ENCODE measurements at regions not wholly inside any gene's neighbourhood (a gene's known extent, or its start where the extent isn't known, plus 50 kb on each side); places are given as distances from the start of the nearest gene placed in this dataset.

DNA sequence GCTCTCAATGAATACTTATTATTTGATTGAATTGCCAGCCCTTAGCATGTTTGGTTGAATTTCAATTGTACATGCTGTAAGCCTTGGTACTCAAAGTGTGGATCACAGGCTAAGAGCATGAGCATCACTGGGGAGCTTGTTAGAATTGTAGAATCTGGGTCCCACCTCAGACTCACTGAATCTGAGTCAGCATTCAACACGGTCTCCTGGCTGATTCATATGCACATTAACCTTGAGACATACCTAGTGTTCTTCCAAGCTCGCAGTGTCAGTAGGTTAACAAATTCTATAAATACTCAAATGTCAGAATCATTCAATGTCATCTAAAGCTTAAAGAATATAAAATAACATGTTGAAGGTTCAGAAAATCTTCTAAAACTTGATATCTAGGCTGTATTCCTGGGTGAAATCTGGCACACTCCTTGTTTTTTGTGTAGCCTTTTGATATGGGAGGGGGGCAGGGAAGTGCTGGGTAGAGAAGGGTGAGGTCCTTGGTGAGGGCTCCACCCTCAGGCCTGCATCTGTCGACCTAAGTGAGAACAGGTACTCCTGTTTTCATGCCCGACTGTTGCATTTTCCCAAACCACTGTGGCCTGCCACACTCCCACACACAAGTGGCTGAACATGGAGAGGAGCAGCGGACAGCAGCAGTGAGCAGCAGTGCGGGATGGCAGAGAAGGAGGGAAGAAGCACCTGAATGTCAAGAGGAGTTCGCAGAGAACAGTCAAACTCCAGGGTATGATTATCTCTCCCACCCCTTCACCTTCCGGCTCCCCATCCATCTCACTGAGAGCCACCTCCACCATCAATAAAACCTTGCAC lies 529.6 kb upstream of the IGFBP7 start:
- ChIA-PET POLR2A (no interaction called here), CTCF (no interaction called here)
- TF ChIP-seq GLIS2 (tag by site-specific recombination; IDR thresholded peaks at IDR 0.05) (no peak), PRDM1 (tag by site-specific recombination; IDR thresholded peaks at IDR 0.05) (no peak), ZNF248 (tag by site-specific recombination; IDR thresholded peaks at IDR 0.05) (no peak), ZNF133 (tag by site-specific recombination; IDR thresholded peaks at IDR 0.05) (no peak), ZNF121 (tag by site-specific recombination; IDR thresholded peaks at IDR 0.05) (no peak), ZFP3 (tag by site-specific recombination; IDR thresholded peaks at IDR 0.05; ENCODE audit: low read depth) (no peak), ZBTB1 (tag by site-specific recombination; IDR thresholded peaks at IDR 0.05) (no peak), ZFHX2 (tag by site-specific recombination; conservative IDR thresholded peaks at IDR 0.05) (no peak)
- TF ChIP-seq, protein P1, sequence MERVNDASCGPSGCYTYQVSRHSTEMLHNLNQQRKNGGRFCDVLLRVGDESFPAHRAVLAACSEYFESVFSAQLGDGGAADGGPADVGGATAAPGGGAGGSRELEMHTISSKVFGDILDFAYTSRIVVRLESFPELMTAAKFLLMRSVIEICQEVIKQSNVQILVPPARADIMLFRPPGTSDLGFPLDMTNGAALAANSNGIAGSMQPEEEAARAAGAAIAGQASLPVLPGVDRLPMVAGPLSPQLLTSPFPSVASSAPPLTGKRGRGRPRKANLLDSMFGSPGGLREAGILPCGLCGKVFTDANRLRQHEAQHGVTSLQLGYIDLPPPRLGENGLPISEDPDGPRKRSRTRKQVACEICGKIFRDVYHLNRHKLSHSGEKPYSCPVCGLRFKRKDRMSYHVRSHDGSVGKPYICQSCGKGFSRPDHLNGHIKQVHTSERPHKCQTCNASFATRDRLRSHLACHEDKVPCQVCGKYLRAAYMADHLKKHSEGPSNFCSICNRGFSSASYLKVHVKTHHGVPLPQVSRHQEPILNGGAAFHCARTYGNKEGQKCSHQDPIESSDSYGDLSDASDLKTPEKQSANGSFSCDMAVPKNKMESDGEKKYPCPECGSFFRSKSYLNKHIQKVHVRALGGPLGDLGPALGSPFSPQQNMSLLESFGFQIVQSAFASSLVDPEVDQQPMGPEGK (tag by site-specific recombination; IDR thresholded peaks at IDR 0.05), result no peak
- TF ChIP-seq, protein P2, sequence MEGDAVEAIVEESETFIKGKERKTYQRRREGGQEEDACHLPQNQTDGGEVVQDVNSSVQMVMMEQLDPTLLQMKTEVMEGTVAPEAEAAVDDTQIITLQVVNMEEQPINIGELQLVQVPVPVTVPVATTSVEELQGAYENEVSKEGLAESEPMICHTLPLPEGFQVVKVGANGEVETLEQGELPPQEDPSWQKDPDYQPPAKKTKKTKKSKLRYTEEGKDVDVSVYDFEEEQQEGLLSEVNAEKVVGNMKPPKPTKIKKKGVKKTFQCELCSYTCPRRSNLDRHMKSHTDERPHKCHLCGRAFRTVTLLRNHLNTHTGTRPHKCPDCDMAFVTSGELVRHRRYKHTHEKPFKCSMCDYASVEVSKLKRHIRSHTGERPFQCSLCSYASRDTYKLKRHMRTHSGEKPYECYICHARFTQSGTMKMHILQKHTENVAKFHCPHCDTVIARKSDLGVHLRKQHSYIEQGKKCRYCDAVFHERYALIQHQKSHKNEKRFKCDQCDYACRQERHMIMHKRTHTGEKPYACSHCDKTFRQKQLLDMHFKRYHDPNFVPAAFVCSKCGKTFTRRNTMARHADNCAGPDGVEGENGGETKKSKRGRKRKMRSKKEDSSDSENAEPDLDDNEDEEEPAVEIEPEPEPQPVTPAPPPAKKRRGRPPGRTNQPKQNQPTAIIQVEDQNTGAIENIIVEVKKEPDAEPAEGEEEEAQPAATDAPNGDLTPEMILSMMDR (tag by site-specific recombination; IDR thresholded peaks at IDR 0.05), result no peak
- TF ChIP-seq, protein P3, sequence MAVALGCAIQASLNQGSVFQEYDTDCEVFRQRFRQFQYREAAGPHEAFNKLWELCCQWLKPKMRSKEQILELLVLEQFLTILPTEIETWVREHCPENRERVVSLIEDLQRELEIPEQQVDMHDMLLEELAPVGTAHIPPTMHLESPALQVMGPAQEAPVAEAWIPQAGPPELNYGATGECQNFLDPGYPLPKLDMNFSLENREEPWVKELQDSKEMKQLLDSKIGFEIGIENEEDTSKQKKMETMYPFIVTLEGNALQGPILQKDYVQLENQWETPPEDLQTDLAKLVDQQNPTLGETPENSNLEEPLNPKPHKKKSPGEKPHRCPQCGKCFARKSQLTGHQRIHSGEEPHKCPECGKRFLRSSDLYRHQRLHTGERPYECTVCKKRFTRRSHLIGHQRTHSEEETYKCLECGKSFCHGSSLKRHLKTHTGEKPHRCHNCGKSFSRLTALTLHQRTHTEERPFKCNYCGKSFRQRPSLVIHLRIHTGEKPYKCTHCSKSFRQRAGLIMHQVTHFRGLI (tag by site-specific recombination; IDR thresholded peaks at IDR 0.05), result no peak
- Histone ChIP-seq H3K4me3 (ENCODE audit: low read depth, low read length) (no peak overlapping the region), H3K4me1 (ENCODE audit: control insufficient read depth, insufficient read depth, low read length) (no peaks in the 10 kb centered on the region), H3K27ac (ENCODE audit: extremely low read depth, low read depth, low read length) (no peak overlapping the region), H3K9me3 (ENCODE audit: control insufficient read depth, insufficient read depth, low read depth, low read length) (no peaks in the 10 kb centered on the region), H3K36me3 (ENCODE audit: control insufficient read depth in 2 of 2, insufficient read depth in 1 of 2, low read length in 2 of 2) (no peaks in the 10 kb centered on the region)

DNA sequence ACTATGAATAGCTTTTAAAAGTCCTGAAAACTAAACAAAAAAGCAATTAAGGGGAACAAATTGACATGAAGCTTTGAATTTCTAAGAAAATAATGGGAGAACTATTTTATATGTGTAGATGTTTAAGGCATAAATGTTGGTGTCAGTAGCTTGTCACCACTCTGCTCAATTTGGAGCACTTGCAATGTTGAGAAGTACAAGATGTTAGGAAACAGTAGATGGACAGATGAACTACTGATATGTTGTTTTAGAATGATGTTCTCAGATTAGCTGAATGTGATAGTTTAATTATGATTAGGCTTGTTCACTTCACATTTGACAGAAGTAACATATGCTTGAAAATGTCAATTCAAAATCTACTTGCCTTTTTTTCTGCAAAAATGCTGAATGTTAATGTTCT lies 525.7 kb upstream of the IGFBP7 start:
- H3K9me3 ChIP-seq (ENCODE audit: control insufficient read depth, insufficient read depth, low read depth, low read length), result no peaks in the 10 kb centered on the region
- ChIA-PET CTCF (no interaction called here), POLR2A (no interaction called here)
- no peaks in the 10 kb centered on the region for H3K36me3 ChIP-seq (ENCODE audit: control insufficient read depth in 2 of 2, insufficient read depth in 1 of 2, low read length in 2 of 2)
- H3K27ac ChIP-seq (ENCODE audit: extremely low read depth, low read depth, low read length), result no peak overlapping the region
- no peaks in the 10 kb centered on the region for H3K4me1 ChIP-seq (ENCODE audit: control insufficient read depth, insufficient read depth, low read length)
- TF ChIP-seq ZNF791 (tag by site-specific recombination; IDR thresholded peaks at IDR 0.05) (no peak), SP3 (tag by site-specific recombination; IDR thresholded peaks at IDR 0.05) (no peak), ZSCAN30 (tag by site-specific recombination; IDR thresholded peaks at IDR 0.05) (no peak), ZNF221 (tag by site-specific recombination; IDR thresholded peaks at IDR 0.05; ENCODE audit: borderline replicate concordance) (no peak)
- TF ChIP-seq, protein P4, sequence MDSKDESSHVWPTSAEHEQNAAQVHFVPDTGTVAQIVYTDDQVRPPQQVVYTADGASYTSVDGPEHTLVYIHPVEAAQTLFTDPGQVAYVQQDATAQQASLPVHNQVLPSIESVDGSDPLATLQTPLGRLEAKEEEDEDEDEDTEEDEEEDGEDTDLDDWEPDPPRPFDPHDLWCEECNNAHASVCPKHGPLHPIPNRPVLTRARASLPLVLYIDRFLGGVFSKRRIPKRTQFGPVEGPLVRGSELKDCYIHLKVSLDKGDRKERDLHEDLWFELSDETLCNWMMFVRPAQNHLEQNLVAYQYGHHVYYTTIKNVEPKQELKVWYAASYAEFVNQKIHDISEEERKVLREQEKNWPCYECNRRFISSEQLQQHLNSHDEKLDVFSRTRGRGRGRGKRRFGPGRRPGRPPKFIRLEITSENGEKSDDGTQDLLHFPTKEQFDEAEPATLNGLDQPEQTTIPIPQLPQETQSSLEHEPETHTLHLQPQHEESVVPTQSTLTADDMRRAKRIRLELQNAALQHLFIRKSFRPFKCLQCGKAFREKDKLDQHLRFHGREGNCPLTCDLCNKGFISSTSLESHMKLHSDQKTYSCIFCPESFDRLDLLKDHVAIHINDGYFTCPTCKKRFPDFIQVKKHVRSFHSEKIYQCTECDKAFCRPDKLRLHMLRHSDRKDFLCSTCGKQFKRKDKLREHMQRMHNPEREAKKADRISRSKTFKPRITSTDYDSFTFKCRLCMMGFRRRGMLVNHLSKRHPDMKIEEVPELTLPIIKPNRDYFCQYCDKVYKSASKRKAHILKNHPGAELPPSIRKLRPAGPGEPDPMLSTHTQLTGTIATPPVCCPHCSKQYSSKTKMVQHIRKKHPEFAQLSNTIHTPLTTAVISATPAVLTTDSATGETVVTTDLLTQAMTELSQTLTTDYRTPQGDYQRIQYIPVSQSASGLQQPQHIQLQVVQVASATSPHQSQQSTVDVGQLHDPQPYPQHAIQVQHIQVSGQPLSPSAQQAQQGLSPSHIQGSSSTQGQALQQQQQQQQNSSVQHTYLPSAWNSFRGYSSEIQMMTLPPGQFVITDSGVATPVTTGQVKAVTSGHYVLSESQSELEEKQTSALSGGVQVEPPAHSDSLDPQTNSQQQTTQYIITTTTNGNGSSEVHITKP (tag by site-specific recombination; IDR thresholded peaks at IDR 0.05), result no peak
- no peak overlapping the region for H3K4me3 ChIP-seq (ENCODE audit: low read depth, low read length)
